ENCODE measurements at regions not wholly inside any gene's neighbourhood (a gene's known extent, or its start where the extent isn't known, plus 50 kb on each side); places are given as distances from the start of the nearest gene placed in this dataset.

DNA sequence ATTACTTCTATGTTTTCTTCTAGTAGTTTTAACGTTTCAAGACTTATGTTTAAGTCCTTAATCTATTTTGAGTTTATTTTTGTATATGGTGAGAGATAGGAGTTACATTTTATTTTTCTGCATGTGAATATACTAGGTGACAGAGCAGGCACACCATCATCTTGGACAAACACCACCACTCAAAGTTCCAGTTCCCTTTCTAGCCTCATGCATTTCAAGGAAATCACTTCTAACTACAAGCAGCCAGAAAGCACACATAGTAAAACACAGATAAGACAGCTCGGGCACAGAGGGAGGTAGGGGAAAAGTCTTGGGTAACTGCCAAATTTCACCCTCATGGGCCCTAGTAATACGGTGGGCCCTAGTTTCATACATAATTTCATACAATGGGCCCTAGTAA lies 609.4 kb upstream of the HS3ST5 start:
- Histone ChIP-seq H3K9ac (replicated peaks in 1 of 4; ENCODE audit: extremely low read depth in 1 of 4, low read depth in 3 of 4, low read length in 3 of 4) (no peak overlapping the region), H3K4me3 (ENCODE audit: extremely low read depth in 1 of 4, insufficient read depth in 2 of 4, low read depth in 3 of 4, low read length in 4 of 4) (no peak overlapping the region), H4K5ac (ENCODE audit: insufficient read length, low read depth, low read length) (no peak overlapping the region), H2BK12ac (ENCODE audit: low read depth, low read length) (no peak overlapping the region), H3K56ac (replicated peaks; ENCODE audit: insufficient read length, low read depth, low read length) (no peak overlapping the region), H2BK15ac (ENCODE audit: low read length) (no peak overlapping the region), H2BK5ac (ENCODE audit: low read depth, low read length) (no peak overlapping the region), H2BK120ac (replicated peaks; ENCODE audit: low read depth, low read length) (no peak overlapping the region), H4K91ac (replicated peaks; ENCODE audit: insufficient read length, low read length) (no peak overlapping the region), H3K14ac (ENCODE audit: insufficient read length) (no peak overlapping the region), H3K4me2 (ENCODE audit: insufficient read depth in 1 of 2, low read depth in 2 of 2, low read length in 2 of 2) (no peak overlapping the region), H3K23ac (ENCODE audit: insufficient read length) (no peak overlapping the region), H3K23me2 (ENCODE audit: low read depth, low read length) (no peaks in the 10 kb centered on the region), H3K27me3 (replicated peaks in 1 of 4; ENCODE audit: control insufficient read depth in 3 of 4, extremely low read depth in 1 of 4, insufficient read depth in 3 of 4, low read length in 3 of 4) (no peaks in the 10 kb centered on the region), H3K79me1 (ENCODE audit: low read depth, low read length) (no peaks in the 10 kb centered on the region), H4K8ac (ENCODE audit: extremely low read depth, insufficient read depth, low read length) (no peak overlapping the region), H3K4me1 (replicated peaks in 1 of 4; ENCODE audit: control insufficient read depth in 3 of 4, insufficient read depth in 4 of 4, low read length in 3 of 4) (no peaks in the 10 kb centered on the region), H2AK5ac (ENCODE audit: low read depth, low read length) (no peak overlapping the region), H3K36me3 (ENCODE audit: control insufficient read depth in 2 of 4, insufficient read depth in 4 of 4, low read length in 3 of 4) (no peaks in the 10 kb centered on the region), H2AFZ (ENCODE audit: low read length) (no peak overlapping the region; the same call in 1 of the 2 replicates), H2BK20ac (ENCODE audit: low read length) (no peak overlapping the region), H3K79me2 (ENCODE audit: control insufficient read depth in 1 of 2, insufficient read depth in 2 of 2, low read length in 2 of 2) (no peaks in the 10 kb centered on the region), H3K9me3 (ENCODE audit: insufficient read depth in 2 of 2, low read depth in 1 of 2, low read length in 1 of 2) (no peaks in the 10 kb centered on the region), H3K18ac (ENCODE audit: extremely low read depth, low read length) (no peak overlapping the region), H3K4ac (replicated peaks; ENCODE audit: insufficient read length, low read depth, low read length) (no peak overlapping the region), H4K20me1 (replicated peaks in 1 of 2; ENCODE audit: control insufficient read depth in 1 of 2, insufficient read depth in 2 of 2, low read length in 2 of 2) (no peaks in the 10 kb centered on the region), H3K27ac (ENCODE audit: low read depth, low read length) (no peak overlapping the region)
- ChIA-PET CTCF (ENCODE audit: partially characterized antibody) (no interaction called here), POLR2A (ENCODE audit: partially characterized antibody) (no interaction called here)
- DNase-seq (ENCODE audit: low read depth in 1 of 2, low spot score in 2 of 2) (no peak), FAIRE-seq (no peak)
- WGBS, 2 experiments (ENCODE audit: extremely low coverage in 1 of 2, insufficient coverage in 1 of 2, insufficient read length in 1 of 2, insufficient replicate concordance in 2 of 2, low coverage in 1 of 2, low lambda C conversion rate in 2 of 2, missing lambda C conversion rate in 1 of 2) = 91% methylated on average over 3 of the region's 3 CpGs; no CpG with 5 or more reads in 1 of the 2 experiments
- TF ChIP-seq SP2 (IDR thresholded peaks at IDR 0.05; ENCODE audit: low read length) (no peak), KDM4A (IDR thresholded peaks at IDR 0.05; ENCODE audit: low read depth, low read length, severe bottlenecking) (no peak), SIN3A (conservative IDR thresholded peaks at IDR 0.05 in 1 of 2, IDR thresholded peaks at IDR 0.05 in 1 of 2; ENCODE audit: low read depth in 1 of 2, low read length in 2 of 2) (no peak), ZNF274 (IDR thresholded peaks at IDR 0.05; ENCODE audit: borderline replicate concordance, extremely low read depth, low read length) (no peak), HDAC2 (IDR thresholded peaks at IDR 0.05; ENCODE audit: borderline replicate concordance in 1 of 2, low read depth in 2 of 2, low read length in 2 of 2) (no peak)
